ENCODE measurements at regions not wholly inside any gene's neighbourhood (a gene's known extent, or its start where the extent isn't known, plus 50 kb on each side); places are given as distances from the start of the nearest gene placed in this dataset.
"Not testable (repeated sequence)": the region's sequence is repeated elsewhere in the genome, so short reads cannot be mapped to it uniquely, and the experiment has no call there.

- DNase-seq (ENCODE audit: low spot score), result no peak
Measured at GRCh38 chr6:151671195-151671594, 136.3 kb upstream of the ESR1 start.

GRCh38 chr6:151674578-151674977 is 132.9 kb upstream of the ESR1 start:
- DNase-seq (ENCODE audit: low spot score), result no peak

- peak; percentile 40 for DNase-seq (ENCODE audit: low spot score)
Measured at GRCh38 chr6:151675746-151676459, 131.6 kb upstream of the ESR1 start.

- no peak for DNase-seq (ENCODE audit: low spot score)
Measured at GRCh38 chr6:151676460-151676945, 131.0 kb upstream of the ESR1 start.

- no peak for DNase-seq (ENCODE audit: low spot score)
Measured at GRCh38 chr6:151677404-151677803, 130.1 kb upstream of the ESR1 start.

- DNase-seq (ENCODE audit: low spot score), result peak; percentile 14
Measured at GRCh38 chr6:151679081-151679480, 128.4 kb upstream of the ESR1 start.

- DNase-seq (ENCODE audit: low spot score), result no peak
Measured at GRCh38 chr6:151679941-151680340, 127.5 kb upstream of the ESR1 start.

- DNase-seq (ENCODE audit: low spot score), result no peak
Measured at GRCh38 chr6:151680846-151681432, 126.5 kb upstream of the ESR1 start.

- DNase-seq (ENCODE audit: low spot score), result no peak
Measured at GRCh38 chr6:151681433-151682059, 125.9 kb upstream of the ESR1 start.

GRCh38 chr6:151682251-151682650 is 125.2 kb upstream of the ESR1 start:
- DNase-seq (ENCODE audit: low spot score), result no peak

GRCh38 chr6:151682922-151683321 is 124.6 kb upstream of the ESR1 start:
- DNase-seq (ENCODE audit: low spot score), result no peak

- no peak for DNase-seq (ENCODE audit: low spot score)
Measured at GRCh38 chr6:151683381-151683780, 124.1 kb upstream of the ESR1 start.

GRCh38 chr6:151689499-151690201 is 117.8 kb upstream of the ESR1 start:
- no peak for DNase-seq (ENCODE audit: low spot score)

GRCh38 chr6:151690303-151690702 is 117.2 kb upstream of the ESR1 start:
- DNase-seq (ENCODE audit: low spot score), result no peak

- DNase-seq (ENCODE audit: low spot score), result no peak
Measured at GRCh38 chr6:151690768-151691562, 116.5 kb upstream of the ESR1 start.

GRCh38 chr6:151692216-151692615 is 115.3 kb upstream of the ESR1 start:
- DNase-seq (ENCODE audit: low spot score), result no peak

- DNase-seq (ENCODE audit: low spot score), result no peak
Measured at GRCh38 chr6:151693366-151693765, 114.1 kb upstream of the ESR1 start.

GRCh38 chr6:151695156-151695555 is 112.3 kb upstream of the ESR1 start:
- DNase-seq (ENCODE audit: low spot score), result no peak

- DNase-seq (ENCODE audit: low spot score), result not testable (repeated sequence)
Measured at GRCh38 chr6:151696302-151696701, 111.2 kb upstream of the ESR1 start.

- no peak for DNase-seq (ENCODE audit: low spot score)
Measured at GRCh38 chr6:151698931-151699700, 108.4 kb upstream of the ESR1 start.

- no peak for DNase-seq (ENCODE audit: low spot score)
Measured at GRCh38 chr6:151699719-151700118, 107.8 kb upstream of the ESR1 start.

All from RKO (cell line).